Keratinocyte (primary cell): ENCODE measurements at regions not wholly inside any gene's neighbourhood (a gene's known extent, or its start where the extent isn't known, plus 50 kb on each side); places are given as distances from the start of the nearest gene placed in this dataset.

Experiments used
- DNase-seq: peaks from one replicate; pipeline ENCODE4 v3.0.0-alpha.2; 2011; ENCODE audit warnings: low read depth, missing footprints, low spot score
- FAIRE-seq: peaks from 2 replicates; lab custom pipeline; 2011; peaks lifted over from hg19 to GRCh38; lab: Jason Lieb, UNC
- H2AFZ ChIP-seq: 2 replicates; pipeline ENCODE4 v1.6.0; 2012; ENCODE audit warnings: low read length, control low read depth, inconsistent platforms; ENCODE audit not compliant: control insufficient read depth
- H3K27ac ChIP-seq: 2 replicates; pipeline ENCODE4 v1.5.1; 2011; ENCODE audit warnings: low read length; ENCODE audit not compliant: control insufficient read depth, insufficient read depth
- H3K27me3 ChIP-seq: 3 replicates; pipeline ENCODE4 v1.6.0; 2011; ENCODE audit warnings: low read length; ENCODE audit not compliant: control insufficient read depth, insufficient read depth; ENCODE audit errors: extremely low read depth
- H3K36me3 ChIP-seq, 2 experiments: 2 replicates in 1 of 2; 3 replicates in 1 of 2; pipeline ENCODE4 v1.5.1; 2011; ENCODE audit warnings: low read length in 2 of 2, mild to moderate bottlenecking in 1 of 2; ENCODE audit not compliant: control insufficient read depth in 2 of 2, insufficient read depth in 2 of 2; ENCODE audit errors: extremely low read depth in 1 of 2
- H3K4me1 ChIP-seq: 3 replicates; pipeline ENCODE4 v1.5.1; 2011; ENCODE audit warnings: low read length; ENCODE audit not compliant: control insufficient read depth, insufficient read depth; ENCODE audit errors: extremely low read depth
- H3K4me2 ChIP-seq: 3 replicates; pipeline ENCODE4 v1.6.0; 2011; ENCODE audit warnings: low read depth, low read length; ENCODE audit not compliant: control insufficient read depth, insufficient read depth; ENCODE audit errors: extremely low read depth
- H3K4me3 ChIP-seq, 3 experiments: fragments of 200-600 bp in 1 of 3; sonication (generic) in 1 of 3; 2 replicates in 2 of 3; 3 replicates in 1 of 3; pipeline ENCODE4 v1.5.1; 2011 to 2016; ENCODE audit warnings: low read length in 3 of 3, mild to moderate bottlenecking in 3 of 3, control low read depth in 2 of 3, inconsistent platforms in 1 of 3, low read depth in 1 of 3, mixed read lengths in 1 of 3, mixed run types in 1 of 3, moderate library complexity in 1 of 3; ENCODE audit not compliant: control insufficient read depth in 2 of 3, insufficient read depth in 2 of 3; ENCODE audit errors: extremely low read depth in 1 of 3
- H3K79me2 ChIP-seq: 2 replicates; pipeline ENCODE4 v1.6.0; 2012; ENCODE audit warnings: low read length; ENCODE audit not compliant: control insufficient read depth, insufficient read depth
- H3K9ac ChIP-seq: 3 replicates; pipeline ENCODE4 v1.6.0; 2011; ENCODE audit warnings: low read length; ENCODE audit not compliant: control insufficient read depth, insufficient read depth; ENCODE audit errors: extremely low read depth
- H3K9me1 ChIP-seq: 3 replicates; pipeline ENCODE4 v1.6.0; 2011; ENCODE audit warnings: low read length; ENCODE audit not compliant: control insufficient read depth, insufficient read depth; ENCODE audit errors: extremely low read depth
- H3K9me3 ChIP-seq: 2 replicates; pipeline ENCODE4 v1.5.1; 2012; ENCODE audit warnings: low read depth, low read length; ENCODE audit not compliant: control insufficient read depth
- H4K20me1 ChIP-seq: 3 replicates; pipeline ENCODE4 v1.6.0; 2011; ENCODE audit warnings: low read length; ENCODE audit not compliant: control insufficient read depth, insufficient read depth; ENCODE audit errors: extremely low read depth
- CTCF ChIP-seq, 3 experiments: IDR thresholded peaks in 1 of 3; conservative IDR thresholded peaks in 1 of 3; optimal IDR thresholded peaks in 1 of 3; 2 replicates in 2 of 3; 3 replicates in 1 of 3; pipeline versions ENCODE3 to v1.5.1; 2011; ENCODE audit warnings: low read length in 3 of 3, mild to moderate bottlenecking in 3 of 3, moderate library complexity in 2 of 3, control low read depth in 1 of 3, inconsistent platforms in 1 of 3; ENCODE audit not compliant: insufficient read depth in 2 of 3; ENCODE audit errors: extremely low read depth in 1 of 3
- EZH2 ChIP-seq: IDR thresholded peaks from one replicate; pipeline ENCODE4 v1.6.1; 2012; ENCODE audit warnings: inconsistent platforms, mild to moderate bottlenecking, low read length, moderate library complexity
- dilution Hi-C: fragments of 300-500 bp; cut with MboI; formaldehyde crosslinking; loops from one replicate; pipeline ENCODE4 v1.7.0; 2020; ENCODE audit warnings: low sequenced_read_pairs; ENCODE audit not compliant: extremely low pct_ligation_motif_present

- H3K9me1 ChIP-seq, result no peaks in the 10 kb centered on the region
- no peak overlapping the region for H3K27ac ChIP-seq
- no peak for TF ChIP-seq CTCF (optimal IDR thresholded peaks at IDR 0.05 in 1 of 3, IDR thresholded peaks at IDR 0.05 in 1 of 3, conservative IDR thresholded peaks at IDR 0.05 in 1 of 3; ENCODE audit: extremely low read depth in 1 of 3, insufficient read depth in 2 of 3, low read length in 3 of 3)
- TF ChIP-seq EZH2, result no peak
- H3K27me3 ChIP-seq, result no peaks in the 10 kb centered on the region
- FAIRE-seq (no peak), DNase-seq (no peak)
- dilution Hi-C loops, result no loop called here
- H3K4me1 ChIP-seq, result no peaks in the 10 kb centered on the region
- H3K79me2 ChIP-seq, result no peaks in the 10 kb centered on the region
- H3K4me3 ChIP-seq, result no peak overlapping the region
- no peaks in the 10 kb centered on the region for H4K20me1 ChIP-seq
- H3K9me3 ChIP-seq, result no peaks in the 10 kb centered on the region
- no peak overlapping the region for H2AFZ ChIP-seq
- no peak overlapping the region for H3K9ac ChIP-seq
- H3K36me3 ChIP-seq, result no peaks in the 10 kb centered on the region
- H3K4me2 ChIP-seq, result no peak overlapping the region
Measured at GRCh38 chr17:56708220-56708558, 114.7 kb downstream of the NOG start.

- no peak for TF ChIP-seq EZH2
- TF ChIP-seq CTCF (optimal IDR thresholded peaks at IDR 0.05 in 1 of 3, IDR thresholded peaks at IDR 0.05 in 1 of 3, conservative IDR thresholded peaks at IDR 0.05 in 1 of 3; ENCODE audit: extremely low read depth in 1 of 3, insufficient read depth in 2 of 3, low read length in 3 of 3), result no peak
- Histone ChIP-seq H3K9ac (no peak overlapping the region), H3K79me2 (no peaks in the 10 kb centered on the region), H3K27me3 (no peaks in the 10 kb centered on the region), H3K9me3 (no peaks in the 10 kb centered on the region), H3K4me3 (no peak overlapping the region), H3K4me2 (no peak overlapping the region), H3K27ac (no peak overlapping the region), H3K9me1 (no peaks in the 10 kb centered on the region), H3K36me3 (no peaks in the 10 kb centered on the region), H2AFZ (no peak overlapping the region), H3K4me1 (no peaks in the 10 kb centered on the region), H4K20me1 (no peaks in the 10 kb centered on the region)
- dilution Hi-C loops, result no loop called here
- no peak for FAIRE-seq
- no peak for DNase-seq
Measured at GRCh38 chr17:56708670-56709410, 115.3 kb downstream of the NOG start.
